T-helper 22 cell (primary cell): ENCODE measurements at regions not wholly inside any gene's neighbourhood (a gene's known extent, or its start where the extent isn't known, plus 50 kb on each side); places are given as distances from the start of the nearest gene placed in this dataset.

ENCODE experiments used
- DNase-seq: peaks from one replicate; pipeline ENCODE4 v3.0.0-alpha.2; 2020; ENCODE audit warnings: low read depth

GRCh38 chr13:99027661-99028425 is 50.0 kb upstream of the DOCK9 start:
- DNase-seq = no peak

GRCh38 chr13:99028890-99029289 is 51.0 kb upstream of the DOCK9 start:
- no peak for DNase-seq

- DNase-seq = no peak
Observed at GRCh38 chr13:99029576-99029975, 51.7 kb upstream of the DOCK9 start.

GRCh38 chr13:99030326-99030725 is 52.5 kb upstream of the DOCK9 start:
- no peak for DNase-seq

GRCh38 chr13:99031832-99032231 is 54.0 kb upstream of the DOCK9 start:
- no peak for DNase-seq

GRCh38 chr13:99033814-99034213 is 56.0 kb upstream of the DOCK9 start:
- no peak for DNase-seq

- DNase-seq = no peak
Observed at GRCh38 chr13:99034333-99035085, 56.6 kb upstream of the DOCK9 start.

- no peak for DNase-seq
Observed at GRCh38 chr13:99035715-99036114, 57.9 kb upstream of the DOCK9 start.

- no peak for DNase-seq
Observed at GRCh38 chr13:99037756-99038155, 59.9 kb upstream of the DOCK9 start.

GRCh38 chr13:99039718-99040280 is 61.9 kb upstream of the DOCK9 start:
- DNase-seq = no peak

- no peak for DNase-seq
Observed at GRCh38 chr13:99040536-99041131, 62.8 kb upstream of the DOCK9 start.

GRCh38 chr13:99041337-99041736 is 63.5 kb upstream of the DOCK9 start:
- DNase-seq = no peak

- DNase-seq = no peak
Observed at GRCh38 chr13:99041788-99042187, 63.9 kb upstream of the DOCK9 start.

- DNase-seq = no peak
Observed at GRCh38 chr13:99042521-99043250, 64.8 kb upstream of the DOCK9 start.

- DNase-seq = no peak
Observed at GRCh38 chr13:99043831-99044231, 66.0 kb upstream of the DOCK9 start.

GRCh38 chr13:99044764-99045163 is 66.9 kb upstream of the DOCK9 start:
- no peak for DNase-seq

GRCh38 chr13:99045396-99045795 is 67.5 kb upstream of the DOCK9 start:
- DNase-seq = no peak

- DNase-seq = no peak
Observed at GRCh38 chr13:99046851-99047250, 69.0 kb upstream of the DOCK9 start.

- no peak for DNase-seq
Observed at GRCh38 chr13:99050983-99051488, 73.2 kb upstream of the DOCK9 start.

- DNase-seq = no peak
Observed at GRCh38 chr13:99051768-99052455, 74.0 kb upstream of the DOCK9 start.

- DNase-seq = no peak
Observed at GRCh38 chr13:99053636-99054233, 75.9 kb upstream of the DOCK9 start.
